Keratinocyte (primary cell): ENCODE measurements at regions not wholly inside any gene's neighbourhood (a gene's known extent, or its start where the extent isn't known, plus 50 kb on each side); places are given as distances from the start of the nearest gene placed in this dataset.

ENCODE experiments used
- DNase-seq: peaks from one replicate; pipeline ENCODE4 v3.0.0-alpha.2; 2011; ENCODE audit warnings: low read depth, missing footprints, low spot score
- FAIRE-seq: peaks from 2 replicates; lab custom pipeline; 2011; peaks lifted over from hg19 to GRCh38; lab: Jason Lieb, UNC
- H2AFZ ChIP-seq: 2 replicates; pipeline ENCODE4 v1.6.0; 2012; ENCODE audit warnings: low read length, control low read depth, inconsistent platforms; ENCODE audit not compliant: control insufficient read depth
- H3K27ac ChIP-seq: 2 replicates; pipeline ENCODE4 v1.5.1; 2011; ENCODE audit warnings: low read length; ENCODE audit not compliant: control insufficient read depth, insufficient read depth
- H3K27me3 ChIP-seq: 3 replicates; pipeline ENCODE4 v1.6.0; 2011; ENCODE audit warnings: low read length; ENCODE audit not compliant: control insufficient read depth, insufficient read depth; ENCODE audit errors: extremely low read depth
- H3K36me3 ChIP-seq, 2 experiments: 2 replicates in 1 of 2; 3 replicates in 1 of 2; pipeline ENCODE4 v1.5.1; 2011; ENCODE audit warnings: low read length in 2 of 2, mild to moderate bottlenecking in 1 of 2; ENCODE audit not compliant: control insufficient read depth in 2 of 2, insufficient read depth in 2 of 2; ENCODE audit errors: extremely low read depth in 1 of 2
- H3K4me1 ChIP-seq: 3 replicates; pipeline ENCODE4 v1.5.1; 2011; ENCODE audit warnings: low read length; ENCODE audit not compliant: control insufficient read depth, insufficient read depth; ENCODE audit errors: extremely low read depth
- H3K4me2 ChIP-seq: 3 replicates; pipeline ENCODE4 v1.6.0; 2011; ENCODE audit warnings: low read depth, low read length; ENCODE audit not compliant: control insufficient read depth, insufficient read depth; ENCODE audit errors: extremely low read depth
- H3K4me3 ChIP-seq, 3 experiments: fragments of 200-600 bp in 1 of 3; sonication (generic) in 1 of 3; 2 replicates in 2 of 3; 3 replicates in 1 of 3; pipeline ENCODE4 v1.5.1; 2011 to 2016; ENCODE audit warnings: low read length in 3 of 3, mild to moderate bottlenecking in 3 of 3, control low read depth in 2 of 3, inconsistent platforms in 1 of 3, low read depth in 1 of 3, mixed read lengths in 1 of 3, mixed run types in 1 of 3, moderate library complexity in 1 of 3; ENCODE audit not compliant: control insufficient read depth in 2 of 3, insufficient read depth in 2 of 3; ENCODE audit errors: extremely low read depth in 1 of 3
- H3K79me2 ChIP-seq: 2 replicates; pipeline ENCODE4 v1.6.0; 2012; ENCODE audit warnings: low read length; ENCODE audit not compliant: control insufficient read depth, insufficient read depth
- H3K9ac ChIP-seq: 3 replicates; pipeline ENCODE4 v1.6.0; 2011; ENCODE audit warnings: low read length; ENCODE audit not compliant: control insufficient read depth, insufficient read depth; ENCODE audit errors: extremely low read depth
- H3K9me1 ChIP-seq: 3 replicates; pipeline ENCODE4 v1.6.0; 2011; ENCODE audit warnings: low read length; ENCODE audit not compliant: control insufficient read depth, insufficient read depth; ENCODE audit errors: extremely low read depth
- H3K9me3 ChIP-seq: 2 replicates; pipeline ENCODE4 v1.5.1; 2012; ENCODE audit warnings: low read depth, low read length; ENCODE audit not compliant: control insufficient read depth
- H4K20me1 ChIP-seq: 3 replicates; pipeline ENCODE4 v1.6.0; 2011; ENCODE audit warnings: low read length; ENCODE audit not compliant: control insufficient read depth, insufficient read depth; ENCODE audit errors: extremely low read depth
- EZH2 ChIP-seq: IDR thresholded peaks from one replicate; pipeline ENCODE4 v1.6.1; 2012; ENCODE audit warnings: inconsistent platforms, mild to moderate bottlenecking, low read length, moderate library complexity
- dilution Hi-C: fragments of 300-500 bp; cut with MboI; formaldehyde crosslinking; loops from one replicate; pipeline ENCODE4 v1.7.0; 2020; ENCODE audit warnings: low sequenced_read_pairs; ENCODE audit not compliant: extremely low pct_ligation_motif_present
- TF ChIP-seq, protein P1 (sequence below), 3 experiments: IDR thresholded peaks in 1 of 3; conservative IDR thresholded peaks in 1 of 3; optimal IDR thresholded peaks in 1 of 3; 2 replicates in 2 of 3; 3 replicates in 1 of 3; pipeline versions ENCODE3 to v1.5.1; 2011; ENCODE audit warnings: low read length in 3 of 3, mild to moderate bottlenecking in 3 of 3, moderate library complexity in 2 of 3, control low read depth in 1 of 3, inconsistent platforms in 1 of 3; ENCODE audit not compliant: insufficient read depth in 2 of 3; ENCODE audit errors: extremely low read depth in 1 of 3

DNA sequence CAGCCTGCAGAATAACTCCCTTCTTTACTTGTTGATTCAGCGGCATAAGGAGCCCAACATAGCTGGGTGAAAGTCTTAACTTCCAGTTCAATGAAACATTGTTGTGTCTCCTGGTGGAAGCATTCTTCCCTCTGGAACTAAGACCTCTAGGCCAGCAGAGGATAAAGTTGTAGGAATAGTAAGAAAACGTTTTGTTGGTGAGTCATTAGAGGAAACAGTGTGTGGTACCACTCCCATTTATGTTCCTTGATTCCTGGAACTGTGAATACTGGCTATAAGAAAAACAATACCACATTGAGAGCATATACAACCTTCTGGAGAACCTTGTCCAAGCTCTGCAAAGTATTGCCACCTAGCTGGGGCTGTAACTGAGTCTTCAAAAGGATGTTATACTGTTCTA, 737.4 kb upstream of the ZP4 start:
- Histone ChIP-seq H3K9me1 (no peaks in the 10 kb centered on the region), H2AFZ (no peak overlapping the region), H3K4me3 (no peak overlapping the region), H3K36me3 (no peaks in the 10 kb centered on the region), H3K4me1 (no peaks in the 10 kb centered on the region), H3K4me2 (no peak overlapping the region), H4K20me1 (no peaks in the 10 kb centered on the region), H3K27ac (no peak overlapping the region), H3K9ac (no peak overlapping the region), H3K9me3 (no peaks in the 10 kb centered on the region), H3K27me3 (no peaks in the 10 kb centered on the region), H3K79me2 (no peaks in the 10 kb centered on the region)
- dilution Hi-C loops, result no loop called here
- DNase-seq (no peak), FAIRE-seq (no peak)
- no peak for TF ChIP-seq EZH2
- TF ChIP-seq, protein P1, sequence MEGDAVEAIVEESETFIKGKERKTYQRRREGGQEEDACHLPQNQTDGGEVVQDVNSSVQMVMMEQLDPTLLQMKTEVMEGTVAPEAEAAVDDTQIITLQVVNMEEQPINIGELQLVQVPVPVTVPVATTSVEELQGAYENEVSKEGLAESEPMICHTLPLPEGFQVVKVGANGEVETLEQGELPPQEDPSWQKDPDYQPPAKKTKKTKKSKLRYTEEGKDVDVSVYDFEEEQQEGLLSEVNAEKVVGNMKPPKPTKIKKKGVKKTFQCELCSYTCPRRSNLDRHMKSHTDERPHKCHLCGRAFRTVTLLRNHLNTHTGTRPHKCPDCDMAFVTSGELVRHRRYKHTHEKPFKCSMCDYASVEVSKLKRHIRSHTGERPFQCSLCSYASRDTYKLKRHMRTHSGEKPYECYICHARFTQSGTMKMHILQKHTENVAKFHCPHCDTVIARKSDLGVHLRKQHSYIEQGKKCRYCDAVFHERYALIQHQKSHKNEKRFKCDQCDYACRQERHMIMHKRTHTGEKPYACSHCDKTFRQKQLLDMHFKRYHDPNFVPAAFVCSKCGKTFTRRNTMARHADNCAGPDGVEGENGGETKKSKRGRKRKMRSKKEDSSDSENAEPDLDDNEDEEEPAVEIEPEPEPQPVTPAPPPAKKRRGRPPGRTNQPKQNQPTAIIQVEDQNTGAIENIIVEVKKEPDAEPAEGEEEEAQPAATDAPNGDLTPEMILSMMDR (optimal IDR thresholded peaks at IDR 0.05 in 1 of 3, IDR thresholded peaks at IDR 0.05 in 1 of 3, conservative IDR thresholded peaks at IDR 0.05 in 1 of 3; ENCODE audit: extremely low read depth in 1 of 3, insufficient read depth in 2 of 3, low read length in 3 of 3), result no peak

DNA sequence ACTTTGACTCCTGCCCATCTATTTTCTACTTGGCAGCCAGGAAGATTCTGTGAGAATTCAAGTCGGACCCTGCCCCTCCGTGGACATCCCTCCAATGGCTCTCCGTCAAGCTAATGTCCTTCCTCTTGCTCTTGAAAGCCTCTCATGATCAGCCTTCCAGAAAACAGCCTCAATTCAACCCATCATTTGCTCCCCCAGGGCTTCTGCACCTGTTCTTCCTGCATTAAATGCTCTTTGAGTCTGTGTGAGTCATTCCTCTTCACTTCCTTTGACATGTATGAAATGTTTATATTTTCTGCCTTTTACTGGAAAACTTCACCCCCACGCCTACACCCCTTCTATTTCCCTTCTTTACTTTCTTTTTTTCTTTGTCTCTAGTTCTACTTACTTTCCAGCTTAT, 734.1 kb upstream of the ZP4 start:
- Histone ChIP-seq H3K4me1 (no peaks in the 10 kb centered on the region), H3K9ac (no peak overlapping the region), H4K20me1 (no peaks in the 10 kb centered on the region), H3K9me1 (no peaks in the 10 kb centered on the region), H3K9me3 (no peaks in the 10 kb centered on the region), H3K36me3 (no peaks in the 10 kb centered on the region), H3K4me3 (no peak overlapping the region), H3K27me3 (no peaks in the 10 kb centered on the region), H3K4me2 (no peak overlapping the region), H3K27ac (no peak overlapping the region), H2AFZ (no peak overlapping the region), H3K79me2 (no peaks in the 10 kb centered on the region)
- no peak for FAIRE-seq
- DNase-seq, result no peak
- dilution Hi-C loops, result no loop called here
- no peak for TF ChIP-seq EZH2
- TF ChIP-seq, protein P1 (optimal IDR thresholded peaks at IDR 0.05 in 1 of 3, IDR thresholded peaks at IDR 0.05 in 1 of 3, conservative IDR thresholded peaks at IDR 0.05 in 1 of 3; ENCODE audit: extremely low read depth in 1 of 3, insufficient read depth in 2 of 3, low read length in 3 of 3), result no peak
